ENCODE measurements at regions not wholly inside any gene's neighbourhood (a gene's known extent, or its start where the extent isn't known, plus 50 kb on each side); places are given as distances from the start of the nearest gene placed in this dataset.

- Histone ChIP-seq H3K56ac (replicated peaks; ENCODE audit: insufficient read length, low read depth, low read length) (no peak overlapping the region), H2BK15ac (ENCODE audit: low read length) (no peak overlapping the region), H3K9ac (replicated peaks in 1 of 4; ENCODE audit: extremely low read depth in 1 of 4, low read depth in 3 of 4, low read length in 3 of 4) (no peak overlapping the region), H2BK12ac (ENCODE audit: low read depth, low read length) (no peak overlapping the region), H3K27ac (ENCODE audit: low read depth, low read length) (no peak overlapping the region), H4K20me1 (replicated peaks in 1 of 2; ENCODE audit: control insufficient read depth in 1 of 2, insufficient read depth in 2 of 2, low read length in 2 of 2) (no peaks in the 10 kb centered on the region), H3K4me3 (ENCODE audit: extremely low read depth in 1 of 4, insufficient read depth in 2 of 4, low read depth in 3 of 4, low read length in 4 of 4) (peak overlapping the region in 1 of 4 experiments; percentile 45; a peak in 1 of 8 replicates), H4K5ac (ENCODE audit: insufficient read length, low read depth, low read length) (no peak overlapping the region), H2AK5ac (ENCODE audit: low read depth, low read length) (no peak overlapping the region), H3K9me3 (ENCODE audit: insufficient read depth in 2 of 2, low read depth in 1 of 2, low read length in 1 of 2) (no peaks in the 10 kb centered on the region), H3K27me3 (replicated peaks in 1 of 4; ENCODE audit: control insufficient read depth in 3 of 4, extremely low read depth in 1 of 4, insufficient read depth in 3 of 4, low read length in 3 of 4) (no peaks in the 10 kb centered on the region), H2AFZ (ENCODE audit: low read length) (peak overlapping the region; percentile 99), H2BK120ac (replicated peaks; ENCODE audit: low read depth, low read length) (no peak overlapping the region), H3K4me1 (replicated peaks in 1 of 4; ENCODE audit: control insufficient read depth in 3 of 4, insufficient read depth in 4 of 4, low read length in 3 of 4) (peaks cover 0 to 8% (median 0%) of the 10 kb centered on the region in 4 experiments; a peak in 3 of 7 replicates), H3K23me2 (ENCODE audit: low read depth, low read length) (no peaks in the 10 kb centered on the region), H3K14ac (ENCODE audit: insufficient read length) (no peak overlapping the region), H3K23ac (ENCODE audit: insufficient read length) (no peak overlapping the region), H3K4ac (replicated peaks; ENCODE audit: insufficient read length, low read depth, low read length) (no peak overlapping the region), H3K4me2 (ENCODE audit: insufficient read depth in 1 of 2, low read depth in 2 of 2, low read length in 2 of 2) (peak overlapping the region; percentile 5 to 57; a peak in 3 of 4 replicates), H3K79me1 (ENCODE audit: low read depth, low read length) (no peaks in the 10 kb centered on the region), H2BK20ac (ENCODE audit: low read length) (no peak overlapping the region), H3K36me3 (ENCODE audit: control insufficient read depth in 2 of 4, insufficient read depth in 4 of 4, low read length in 3 of 4) (no peaks in the 10 kb centered on the region), H3K79me2 (ENCODE audit: control insufficient read depth in 1 of 2, insufficient read depth in 2 of 2, low read length in 2 of 2) (no peaks in the 10 kb centered on the region), H3K18ac (ENCODE audit: extremely low read depth, low read length) (no peak overlapping the region), H4K91ac (replicated peaks; ENCODE audit: insufficient read length, low read length) (no peak overlapping the region), H2BK5ac (ENCODE audit: low read depth, low read length) (no peak overlapping the region), H4K8ac (ENCODE audit: extremely low read depth, insufficient read depth, low read length) (no peak overlapping the region)
- ChIA-PET POLR2A (ENCODE audit: partially characterized antibody) (no interaction called here), CTCF (ENCODE audit: partially characterized antibody) (interaction anchor here (0.7 to 3.2 kb wide), 60 partner anchors 9 to 433 kb away, joined by 3 to 34 read pairs (median 4); no protein-coding TSS in a partner anchor)
- DNase-seq (ENCODE audit: low read depth in 1 of 2, low spot score in 2 of 2) (peak; percentile 82 to 94), FAIRE-seq (peak; percentile 96)
- 25% methylated on average over 15 of the region's 15 CpGs; no CpG with 5 or more reads in 1 of the 2 experiments for WGBS, 2 experiments (ENCODE audit: extremely low coverage in 1 of 2, insufficient coverage in 1 of 2, insufficient read length in 1 of 2, insufficient replicate concordance in 2 of 2, low coverage in 1 of 2, low lambda C conversion rate in 2 of 2, missing lambda C conversion rate in 1 of 2)
- TF ChIP-seq YY1 (IDR thresholded peaks at IDR 0.05; ENCODE audit: low read depth, low read length) = peak; percentile 62; the same call in 1 of the 2 replicates
- TF ChIP-seq KDM1A (IDR thresholded peaks at IDR 0.05; ENCODE audit: borderline replicate concordance, low read length) = no peak
- no peak; the same call in 1 of the 2 replicates for TF ChIP-seq ATF2 (IDR thresholded peaks at IDR 0.05; ENCODE audit: low read length)
- no peak for TF ChIP-seq NANOG (IDR thresholded peaks at IDR 0.05; ENCODE audit: insufficient read depth, low read depth, low read length, poor library complexity, severe bottlenecking)
- TF ChIP-seq SIRT6 (IDR thresholded peaks at IDR 0.05; ENCODE audit: low read length) = no peak
- TF ChIP-seq POU5F1 (IDR thresholded peaks at IDR 0.05; ENCODE audit: low read depth, low read length) = no peak
- no peak for TF ChIP-seq BRCA1 (IDR thresholded peaks at IDR 0.05; ENCODE audit: low read depth, low read length)
- TF ChIP-seq GTF2F1 (IDR thresholded peaks at IDR 0.05; ENCODE audit: borderline replicate concordance, low read depth, low read length) = no peak
- TF ChIP-seq HDAC6 (IDR thresholded peaks at IDR 0.05; ENCODE audit: low read depth, low read length) = no peak
- TF ChIP-seq EP300 (IDR thresholded peaks at IDR 0.05; ENCODE audit: borderline replicate concordance in 1 of 2, low read depth in 2 of 2, low read length in 2 of 2) = peak in 1 of 2 experiments; percentile 12; a peak in 1 of 3 replicates
Observed at GRCh38 chr9:117487555-117488175, 72.8 kb upstream of the ASTN2 start.
